ENCODE measurements at regions not wholly inside any gene's neighbourhood (a gene's known extent, or its start where the extent isn't known, plus 50 kb on each side); places are given as distances from the start of the nearest gene placed in this dataset.

DNA sequence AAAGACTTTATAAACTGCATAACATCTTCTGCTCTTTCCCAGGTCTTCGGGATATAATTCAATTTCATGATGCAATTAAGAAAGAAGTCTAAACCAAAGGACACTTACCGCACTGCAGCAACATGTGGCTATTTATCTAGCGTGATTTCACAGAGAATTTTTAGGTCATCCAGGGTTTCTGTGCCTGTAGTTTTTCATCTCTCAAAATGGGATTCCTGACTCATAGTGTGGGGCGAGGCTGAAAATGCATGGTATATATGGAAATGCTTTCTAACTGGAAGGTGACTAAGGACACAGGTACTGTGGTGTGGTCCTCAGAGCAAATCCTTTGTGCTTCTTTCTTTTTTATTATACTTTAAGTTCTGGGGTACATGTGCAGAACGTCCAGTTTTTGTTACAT lies 557.7 kb upstream of the KLF4 start:
- DNase-seq (ENCODE audit: low read depth): no peak
- TF ChIP-seq CTCF (IDR thresholded peaks at IDR 0.05; ENCODE audit: low read depth, low read length, missing control alignments): no peak
- in situ Hi-C loops (cut with HindIII; ENCODE audit: low sequenced_read_pairs): no loop called here

DNA sequence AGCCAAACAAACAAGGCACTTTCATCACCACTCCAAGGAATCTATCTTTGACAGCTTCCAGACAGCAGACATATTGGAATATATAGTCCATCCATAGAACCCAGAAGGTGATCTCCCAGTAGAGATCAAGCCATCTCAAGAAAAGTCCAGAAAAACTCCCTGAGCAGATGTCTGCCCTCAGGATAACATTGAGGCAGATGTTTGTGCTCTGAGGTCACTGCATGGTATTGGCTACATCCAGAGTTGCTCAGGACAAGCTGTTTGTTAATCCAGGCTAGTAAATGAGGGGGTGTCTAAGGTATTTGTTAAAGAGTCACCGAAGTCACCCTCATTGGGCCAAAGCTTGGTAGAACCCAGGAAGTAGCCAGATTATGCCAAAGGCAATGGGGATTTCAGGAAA lies 556.3 kb upstream of the KLF4 start:
- DNase-seq (ENCODE audit: low read depth): no peak
- H3K4me3 ChIP-seq (ENCODE audit: low read depth, low read length): no peak overlapping the region
- in situ Hi-C loops (cut with HindIII; ENCODE audit: low sequenced_read_pairs): no loop called here
- no peak for TF ChIP-seq CTCF (IDR thresholded peaks at IDR 0.05; ENCODE audit: low read depth, low read length, missing control alignments)

More for the DNA sequence above, 557.7 kb upstream of the KLF4 start:
- no peak overlapping the region for H3K4me3 ChIP-seq (ENCODE audit: low read depth, low read length)

- DNase-seq (ENCODE audit: low read depth): no peak
- H3K4me3 ChIP-seq (ENCODE audit: low read depth, low read length): no peak overlapping the region
- in situ Hi-C loops (cut with HindIII; ENCODE audit: low sequenced_read_pairs): no loop called here
- no peak for TF ChIP-seq CTCF (IDR thresholded peaks at IDR 0.05; ENCODE audit: low read depth, low read length, missing control alignments)
Measured at GRCh38 chr9:108043585-108043984, 554.0 kb upstream of the KLF4 start.

DNA sequence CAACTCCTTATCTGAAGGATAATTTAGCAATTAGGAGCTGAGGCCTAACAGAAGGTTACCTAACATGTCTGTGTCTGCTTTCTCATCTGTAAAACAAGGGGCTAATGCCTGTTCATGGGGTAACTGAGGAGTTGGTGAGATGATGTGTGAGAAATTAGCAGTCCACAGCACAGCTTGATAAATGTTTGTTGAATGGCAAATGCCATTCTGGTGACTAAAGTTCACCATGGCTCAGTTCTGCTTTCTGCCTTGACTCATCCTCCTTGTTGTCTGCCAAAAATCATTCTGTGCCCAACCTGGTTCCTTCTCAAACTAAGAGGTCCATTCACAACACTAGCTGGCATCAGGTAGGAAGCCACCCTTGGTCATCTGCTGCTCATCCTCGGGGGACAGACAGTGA lies 552.0 kb upstream of the KLF4 start:
- TF ChIP-seq CTCF (IDR thresholded peaks at IDR 0.05; ENCODE audit: low read depth, low read length, missing control alignments): no peak
- in situ Hi-C loops (cut with HindIII; ENCODE audit: low sequenced_read_pairs): no loop called here
- peak; percentile 9 for DNase-seq (ENCODE audit: low read depth)
- H3K4me3 ChIP-seq (ENCODE audit: low read depth, low read length): no peak overlapping the region

DNA sequence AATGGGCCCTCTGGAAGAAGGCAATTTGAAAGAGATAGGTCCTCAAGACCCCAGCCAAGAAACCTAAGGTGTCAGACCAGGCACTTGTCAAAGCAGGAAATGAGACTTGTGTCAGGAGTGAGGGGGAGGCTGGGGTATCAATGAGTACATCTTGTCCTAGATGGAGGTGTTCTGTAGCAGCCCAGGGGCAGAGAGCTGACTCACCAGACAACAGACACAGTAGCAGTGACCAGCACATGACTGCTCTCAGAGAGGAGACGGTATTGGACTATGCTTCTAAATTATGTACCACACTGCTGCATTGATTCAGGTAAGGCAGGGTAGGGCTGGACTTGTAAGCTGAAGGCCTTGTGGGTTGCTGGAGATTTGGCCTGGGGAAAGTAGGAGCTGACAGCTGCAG lies 551.2 kb upstream of the KLF4 start:
- DNase-seq (ENCODE audit: low read depth): no peak
- TF ChIP-seq CTCF (IDR thresholded peaks at IDR 0.05; ENCODE audit: low read depth, low read length, missing control alignments): no peak
- in situ Hi-C loops (cut with HindIII; ENCODE audit: low sequenced_read_pairs): no loop called here
- no peak overlapping the region for H3K4me3 ChIP-seq (ENCODE audit: low read depth, low read length)

DNA sequence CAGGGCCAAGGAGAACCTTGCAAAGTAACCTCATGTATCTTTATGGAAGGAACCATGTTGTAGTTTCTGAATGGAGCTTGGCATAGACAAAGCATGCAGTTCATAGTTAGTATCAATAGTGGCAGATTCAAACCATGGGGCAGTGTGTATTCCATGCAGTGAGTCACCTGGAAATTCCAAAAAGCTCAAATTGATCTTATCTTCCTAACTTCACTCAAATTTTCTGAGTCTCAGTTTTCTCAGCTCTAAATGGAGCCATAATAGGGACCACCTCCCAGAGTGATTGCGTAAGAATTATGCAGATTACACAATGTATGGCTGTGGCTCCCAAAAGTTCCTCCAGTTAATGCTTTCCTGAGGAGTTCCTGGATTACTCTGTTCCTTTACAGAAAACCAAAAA lies 549.9 kb upstream of the KLF4 start:
- H3K4me3 ChIP-seq (ENCODE audit: low read depth, low read length): no peak overlapping the region
- TF ChIP-seq CTCF (IDR thresholded peaks at IDR 0.05; ENCODE audit: low read depth, low read length, missing control alignments): no peak
- DNase-seq (ENCODE audit: low read depth): no peak
- in situ Hi-C loops (cut with HindIII; ENCODE audit: low sequenced_read_pairs): no loop called here

DNA sequence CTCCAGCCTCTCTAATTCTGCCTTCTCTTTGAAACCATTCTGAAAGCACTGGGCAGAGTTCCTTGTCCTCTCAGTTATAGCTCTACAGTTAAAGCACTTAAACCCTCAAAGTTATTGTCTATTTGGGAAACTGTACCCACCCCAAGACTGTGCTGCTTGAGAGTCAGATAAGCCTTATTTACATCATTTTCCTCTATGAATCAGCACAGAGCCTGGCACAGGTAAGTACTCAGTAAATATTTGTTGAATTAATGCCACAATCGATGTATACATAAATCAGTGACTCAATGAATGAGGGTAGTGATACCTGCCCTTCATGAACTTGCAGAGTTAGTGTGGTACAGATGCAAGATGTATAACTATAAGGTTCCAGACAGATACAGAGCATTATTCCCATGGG lies 549.4 kb upstream of the KLF4 start:
- no peak overlapping the region for H3K4me3 ChIP-seq (ENCODE audit: low read depth, low read length)
- in situ Hi-C loops (cut with HindIII; ENCODE audit: low sequenced_read_pairs): no loop called here
- DNase-seq (ENCODE audit: low read depth): no peak
- TF ChIP-seq CTCF (IDR thresholded peaks at IDR 0.05; ENCODE audit: low read depth, low read length, missing control alignments): no peak

Measured in astrocyte of the cerebellum (primary cell).